ENCODE measurements at regions not wholly inside any gene's neighbourhood (a gene's known extent, or its start where the extent isn't known, plus 50 kb on each side); places are given as distances from the start of the nearest gene placed in this dataset.

- H2AFZ ChIP-seq (ENCODE audit: low read depth) = no peak overlapping the region
- no peaks in the 10 kb centered on the region for H3K27me3 ChIP-seq (ENCODE audit: insufficient read depth, low read depth)
- no peak for TF ChIP-seq CTCF (conservative IDR thresholded peaks at IDR 0.05; ENCODE audit: low read depth, low read length)
- H3K79me2 ChIP-seq (ENCODE audit: insufficient read depth, low read depth) = no peaks in the 10 kb centered on the region
- H3K9ac ChIP-seq = no peak overlapping the region
- no peak overlapping the region for H3K27ac ChIP-seq
- no peaks in the 10 kb centered on the region for H4K20me1 ChIP-seq (ENCODE audit: insufficient read depth)
- H3K4me1 ChIP-seq (ENCODE audit: low read depth, poor library complexity, severe bottlenecking) = no peaks in the 10 kb centered on the region
- H3K36me3 ChIP-seq (ENCODE audit: insufficient read depth) = no peaks in the 10 kb centered on the region
- H3K4me2 ChIP-seq = no peak overlapping the region
- no peak overlapping the region for H3K4me3 ChIP-seq (IDR thresholded peaks at IDR 0.05; ENCODE audit: insufficient read depth, low read depth, low read length)
Observed at GRCh38 chr14:81837304-81837703, 303.7 kb upstream of the SEL1L start.

- H3K27me3 ChIP-seq (ENCODE audit: insufficient read depth, low read depth) = no peaks in the 10 kb centered on the region
- H3K4me3 ChIP-seq (IDR thresholded peaks at IDR 0.05; ENCODE audit: insufficient read depth, low read depth, low read length) = no peak overlapping the region
- no peaks in the 10 kb centered on the region for H3K36me3 ChIP-seq (ENCODE audit: insufficient read depth)
- no peaks in the 10 kb centered on the region for H3K79me2 ChIP-seq (ENCODE audit: insufficient read depth, low read depth)
- H4K20me1 ChIP-seq (ENCODE audit: insufficient read depth) = no peaks in the 10 kb centered on the region
- TF ChIP-seq CTCF (conservative IDR thresholded peaks at IDR 0.05; ENCODE audit: low read depth, low read length) = no peak
- no peak overlapping the region for H3K4me2 ChIP-seq
- H3K4me1 ChIP-seq (ENCODE audit: low read depth, poor library complexity, severe bottlenecking) = no peaks in the 10 kb centered on the region
- no peak overlapping the region for H3K9ac ChIP-seq
- no peak overlapping the region for H2AFZ ChIP-seq (ENCODE audit: low read depth)
- no peak overlapping the region for H3K27ac ChIP-seq
Observed at GRCh38 chr14:81839056-81839455, 305.4 kb upstream of the SEL1L start.

GRCh38 chr14:81841346-81841745 lies 307.7 kb upstream of the SEL1L start:
- H3K27me3 ChIP-seq (ENCODE audit: insufficient read depth, low read depth) = no peaks in the 10 kb centered on the region
- H3K27ac ChIP-seq = no peak overlapping the region
- H3K9ac ChIP-seq = no peak overlapping the region
- H3K4me2 ChIP-seq = no peak overlapping the region
- H3K36me3 ChIP-seq (ENCODE audit: insufficient read depth) = no peaks in the 10 kb centered on the region
- TF ChIP-seq CTCF (conservative IDR thresholded peaks at IDR 0.05; ENCODE audit: low read depth, low read length) = no peak
- no peak overlapping the region for H3K4me3 ChIP-seq (IDR thresholded peaks at IDR 0.05; ENCODE audit: insufficient read depth, low read depth, low read length)
- no peaks in the 10 kb centered on the region for H3K4me1 ChIP-seq (ENCODE audit: low read depth, poor library complexity, severe bottlenecking)
- H2AFZ ChIP-seq (ENCODE audit: low read depth) = no peak overlapping the region
- no peaks in the 10 kb centered on the region for H3K79me2 ChIP-seq (ENCODE audit: insufficient read depth, low read depth)
- no peaks in the 10 kb centered on the region for H4K20me1 ChIP-seq (ENCODE audit: insufficient read depth)

GRCh38 chr14:81849714-81850113 lies 316.1 kb upstream of the SEL1L start:
- Histone ChIP-seq H3K36me3 (ENCODE audit: insufficient read depth) (no peaks in the 10 kb centered on the region), H3K79me2 (ENCODE audit: insufficient read depth, low read depth) (no peaks in the 10 kb centered on the region), H3K9ac (no peak overlapping the region), H2AFZ (ENCODE audit: low read depth) (no peak overlapping the region), H3K4me2 (no peak overlapping the region), H3K27me3 (ENCODE audit: insufficient read depth, low read depth) (no peaks in the 10 kb centered on the region), H3K4me3 (IDR thresholded peaks at IDR 0.05; ENCODE audit: insufficient read depth, low read depth, low read length) (no peak overlapping the region), H4K20me1 (ENCODE audit: insufficient read depth) (no peaks in the 10 kb centered on the region), H3K4me1 (ENCODE audit: low read depth, poor library complexity, severe bottlenecking) (no peaks in the 10 kb centered on the region), H3K27ac (no peak overlapping the region)
- TF ChIP-seq CTCF (conservative IDR thresholded peaks at IDR 0.05; ENCODE audit: low read depth, low read length) = no peak

GRCh38 chr14:81855007-81855406 lies 321.4 kb upstream of the SEL1L start:
- H3K9ac ChIP-seq = no peak overlapping the region
- H3K27me3 ChIP-seq (ENCODE audit: insufficient read depth, low read depth) = no peaks in the 10 kb centered on the region
- H3K4me2 ChIP-seq = no peak overlapping the region
- H2AFZ ChIP-seq (ENCODE audit: low read depth) = no peak overlapping the region
- TF ChIP-seq CTCF (conservative IDR thresholded peaks at IDR 0.05; ENCODE audit: low read depth, low read length) = no peak
- H3K4me3 ChIP-seq (IDR thresholded peaks at IDR 0.05; ENCODE audit: insufficient read depth, low read depth, low read length) = no peak overlapping the region
- no peaks in the 10 kb centered on the region for H3K79me2 ChIP-seq (ENCODE audit: insufficient read depth, low read depth)
- H4K20me1 ChIP-seq (ENCODE audit: insufficient read depth) = no peaks in the 10 kb centered on the region
- H3K4me1 ChIP-seq (ENCODE audit: low read depth, poor library complexity, severe bottlenecking) = no peaks in the 10 kb centered on the region
- H3K36me3 ChIP-seq (ENCODE audit: insufficient read depth) = no peaks in the 10 kb centered on the region
- H3K27ac ChIP-seq = no peak overlapping the region
